NCI-H524 (cell line): ENCODE measurements at regions not wholly inside any gene's neighbourhood (a gene's known extent, or its start where the extent isn't known, plus 50 kb on each side); places are given as distances from the start of the nearest gene placed in this dataset.
A peak's percentile ranks its signal among the peaks of the same experiment; 100 is the strongest.
"Not testable (repeated sequence)": the region's sequence is repeated elsewhere in the genome, so short reads cannot be mapped to it uniquely, and the experiment has no call there.

Experiments used
- DNase-seq, 2 experiments: peaks; one replicate each; lab custom pipeline; 2025; lab: John Stamatoyannopoulos, UW

- DNase-seq = not testable (repeated sequence)
Measured at GRCh38 chr13:44704811-44705210, 128.7 kb upstream of the TSC22D1 start.

- no peak for DNase-seq
Measured at GRCh38 chr13:44703371-44703770, 127.2 kb upstream of the TSC22D1 start.

- DNase-seq = peak; percentile 2 to 10
Measured at GRCh38 chr13:44698066-44698465, 121.9 kb upstream of the TSC22D1 start.

- DNase-seq = no peak
Measured at GRCh38 chr13:44697058-44697457, 120.9 kb upstream of the TSC22D1 start.

- no peak for DNase-seq
Measured at GRCh38 chr13:44695520-44695919, 119.4 kb upstream of the TSC22D1 start.

GRCh38 chr13:44694842-44695241 lies 118.7 kb upstream of the TSC22D1 start:
- no peak for DNase-seq

GRCh38 chr13:44694291-44694690 lies 118.2 kb upstream of the TSC22D1 start:
- DNase-seq = no peak

GRCh38 chr13:44693156-44693764 lies 117.1 kb upstream of the TSC22D1 start:
- DNase-seq = no peak

GRCh38 chr13:44692173-44692713 lies 116.1 kb upstream of the TSC22D1 start:
- no peak for DNase-seq

- DNase-seq = no peak
Measured at GRCh38 chr13:44690376-44690775, 114.2 kb upstream of the TSC22D1 start.

GRCh38 chr13:44688652-44689051 lies 112.5 kb upstream of the TSC22D1 start:
- DNase-seq = no peak

GRCh38 chr13:44686531-44686934 lies 110.4 kb upstream of the TSC22D1 start:
- no peak for DNase-seq

GRCh38 chr13:44685641-44686040 lies 109.5 kb upstream of the TSC22D1 start:
- DNase-seq = no peak

GRCh38 chr13:44682416-44682815 lies 106.3 kb upstream of the TSC22D1 start:
- not testable (repeated sequence) for DNase-seq

- no peak for DNase-seq
Measured at GRCh38 chr13:44680746-44681355, 104.7 kb upstream of the TSC22D1 start.

- no peak for DNase-seq
Measured at GRCh38 chr13:44679597-44679996, 103.5 kb upstream of the TSC22D1 start.

GRCh38 chr13:44678197-44678596 lies 102.1 kb upstream of the TSC22D1 start:
- no peak for DNase-seq

- no peak for DNase-seq
Measured at GRCh38 chr13:44676534-44676933, 100.4 kb upstream of the TSC22D1 start.

- DNase-seq = no peak
Measured at GRCh38 chr13:44669534-44669933, 93.4 kb upstream of the TSC22D1 start.

GRCh38 chr13:44668688-44669087 lies 92.6 kb upstream of the TSC22D1 start:
- no peak for DNase-seq

GRCh38 chr13:44667943-44668342 lies 91.8 kb upstream of the TSC22D1 start:
- DNase-seq = no peak

GRCh38 chr13:44666538-44666937 lies 90.4 kb upstream of the TSC22D1 start:
- DNase-seq = not testable (repeated sequence)

- DNase-seq = no peak
Measured at GRCh38 chr13:44664308-44664707, 88.2 kb upstream of the TSC22D1 start.

GRCh38 chr13:44662515-44662914 lies 86.4 kb upstream of the TSC22D1 start:
- peak in 1 of 2 experiments; percentile 20 for DNase-seq
